Loucy (cell line): ENCODE measurements at regions not wholly inside any gene's neighbourhood (a gene's known extent, or its start where the extent isn't known, plus 50 kb on each side); places are given as distances from the start of the nearest gene placed in this dataset.

ENCODE experiments used
- H2AFZ ChIP-seq: fragments of 200-600 bp; sonication (generic); 2 replicates; pipeline ENCODE4 v1.6.0; 2016; ENCODE audit warnings: antibody characterized with exemption, mild to moderate bottlenecking, low read length, moderate library complexity
- H3F3A ChIP-seq: fragments of 200-600 bp; 2 replicates; pipeline ENCODE4 v1.6.0; 2016; ENCODE audit warnings: antibody characterized with exemption, low read depth, mild to moderate bottlenecking
- H3K27me3 ChIP-seq: fragments of 200-600 bp; sonication (generic); 2 replicates; pipeline ENCODE4 v1.6.1; 2014; ENCODE audit warnings: low read length, mild to moderate bottlenecking; ENCODE audit not compliant: insufficient read depth, poor library complexity, severe bottlenecking
- H3K36me3 ChIP-seq: fragments of 200-600 bp; sonication (generic); 2 replicates; pipeline ENCODE4 v1.6.1; 2016; ENCODE audit warnings: low read length; ENCODE audit not compliant: insufficient read depth
- H3K4me1 ChIP-seq: fragments of 200-600 bp; sonication (generic); 2 replicates; pipeline ENCODE4 v1.5.1; 2014; ENCODE audit warnings: low read length, mild to moderate bottlenecking; ENCODE audit not compliant: insufficient read depth, poor library complexity, severe bottlenecking
- H3K4me2 ChIP-seq: fragments of 200-600 bp; sonication (generic); 2 replicates; pipeline ENCODE4 v1.6.0; 2014; ENCODE audit warnings: antibody characterized with exemption, low read length, low read depth, mild to moderate bottlenecking; ENCODE audit not compliant: poor library complexity, severe bottlenecking
- H3K4me3 ChIP-seq: fragments of 200-600 bp; sonication (generic); 2 replicates; pipeline ENCODE4 v1.5.1; 2014; ENCODE audit warnings: low read length, mild to moderate bottlenecking, mixed read lengths; ENCODE audit not compliant: poor library complexity, severe bottlenecking
- H3K79me2 ChIP-seq: fragments of 200-600 bp; sonication (generic); 2 replicates; pipeline ENCODE4 v1.6.1; 2014; ENCODE audit warnings: low read length; ENCODE audit not compliant: insufficient read depth
- H3K9ac ChIP-seq: fragments of 200-600 bp; sonication (generic); 2 replicates; pipeline ENCODE4 v1.6.0; 2014; ENCODE audit warnings: mild to moderate bottlenecking, low read depth, low read length, moderate library complexity; ENCODE audit not compliant: poor library complexity, severe bottlenecking
- H3K9me2 ChIP-seq: fragments of 200-600 bp; sonication (generic); replicated peaks from 2 replicates; pipeline ENCODE4 v1.6.1; 2016; ENCODE audit warnings: low read depth, low read length, mixed read lengths
- H3K9me3 ChIP-seq: fragments of 200-600 bp; sonication (generic); 2 replicates; pipeline ENCODE4 v1.6.1; 2014; ENCODE audit warnings: mild to moderate bottlenecking, antibody characterized with exemption, low read length, low read depth; ENCODE audit not compliant: insufficient read depth
- H4K20me1 ChIP-seq: fragments of 200-600 bp; sonication (generic); 2 replicates; pipeline ENCODE4 v1.6.0; 2014; ENCODE audit warnings: antibody characterized with exemption, low read length, mild to moderate bottlenecking; ENCODE audit not compliant: insufficient read depth, poor library complexity, severe bottlenecking
- EZH2phosphoT487 ChIP-seq: fragments of 200-600 bp; IDR thresholded peaks from 2 replicates; pipeline ENCODE4 v1.6.1; 2018; ENCODE audit warnings: antibody characterized with exemption, mild to moderate bottlenecking, moderate library complexity, borderline replicate concordance
- TF ChIP-seq, protein P1 (sequence below): fragments of 200-600 bp; sonication (generic); conservative IDR thresholded peaks from 2 replicates; pipeline ENCODE4 v1.5.1; 2014; ENCODE audit warnings: mild to moderate bottlenecking, antibody characterized with exemption, low read length

GRCh38 chr2:238963161-238963970 lies 115.5 kb downstream of the TWIST2 start:
- no peak for TF ChIP-seq EZH2phosphoT487
- TF ChIP-seq, protein P1, sequence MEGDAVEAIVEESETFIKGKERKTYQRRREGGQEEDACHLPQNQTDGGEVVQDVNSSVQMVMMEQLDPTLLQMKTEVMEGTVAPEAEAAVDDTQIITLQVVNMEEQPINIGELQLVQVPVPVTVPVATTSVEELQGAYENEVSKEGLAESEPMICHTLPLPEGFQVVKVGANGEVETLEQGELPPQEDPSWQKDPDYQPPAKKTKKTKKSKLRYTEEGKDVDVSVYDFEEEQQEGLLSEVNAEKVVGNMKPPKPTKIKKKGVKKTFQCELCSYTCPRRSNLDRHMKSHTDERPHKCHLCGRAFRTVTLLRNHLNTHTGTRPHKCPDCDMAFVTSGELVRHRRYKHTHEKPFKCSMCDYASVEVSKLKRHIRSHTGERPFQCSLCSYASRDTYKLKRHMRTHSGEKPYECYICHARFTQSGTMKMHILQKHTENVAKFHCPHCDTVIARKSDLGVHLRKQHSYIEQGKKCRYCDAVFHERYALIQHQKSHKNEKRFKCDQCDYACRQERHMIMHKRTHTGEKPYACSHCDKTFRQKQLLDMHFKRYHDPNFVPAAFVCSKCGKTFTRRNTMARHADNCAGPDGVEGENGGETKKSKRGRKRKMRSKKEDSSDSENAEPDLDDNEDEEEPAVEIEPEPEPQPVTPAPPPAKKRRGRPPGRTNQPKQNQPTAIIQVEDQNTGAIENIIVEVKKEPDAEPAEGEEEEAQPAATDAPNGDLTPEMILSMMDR, result no peak
- no peak overlapping the region for H3K4me2 ChIP-seq
- H3F3A ChIP-seq, result no peaks in the 10 kb centered on the region
- no peak overlapping the region for H3K9ac ChIP-seq
- H3K9me3 ChIP-seq, result no peaks in the 10 kb centered on the region
- H3K79me2 ChIP-seq, result no peaks in the 10 kb centered on the region
- H2AFZ ChIP-seq, result no peak overlapping the region
- no peaks in the 10 kb centered on the region for H3K36me3 ChIP-seq
- H3K4me1 ChIP-seq, result no peaks in the 10 kb centered on the region
- H3K27me3 ChIP-seq, result no peaks in the 10 kb centered on the region
- no peak overlapping the region for H3K4me3 ChIP-seq
- H3K9me2 ChIP-seq, result no peaks in the 10 kb centered on the region
- H4K20me1 ChIP-seq, result no peaks in the 10 kb centered on the region

GRCh38 chr2:238963971-238964328 lies 116.1 kb downstream of the TWIST2 start:
- H3K9me3 ChIP-seq, result no peaks in the 10 kb centered on the region
- no peaks in the 10 kb centered on the region for H3K36me3 ChIP-seq
- H3K27me3 ChIP-seq, result no peaks in the 10 kb centered on the region
- no peak overlapping the region for H2AFZ ChIP-seq
- H3F3A ChIP-seq, result no peaks in the 10 kb centered on the region
- no peaks in the 10 kb centered on the region for H3K79me2 ChIP-seq
- no peak overlapping the region for H3K4me3 ChIP-seq
- no peaks in the 10 kb centered on the region for H4K20me1 ChIP-seq
- H3K4me1 ChIP-seq, result no peaks in the 10 kb centered on the region
- H3K9me2 ChIP-seq, result no peaks in the 10 kb centered on the region
- H3K4me2 ChIP-seq, result no peak overlapping the region
- TF ChIP-seq, protein P1, result no peak
- TF ChIP-seq EZH2phosphoT487, result no peak
- H3K9ac ChIP-seq, result no peak overlapping the region

- Histone ChIP-seq H3K9me3 (no peaks in the 10 kb centered on the region), H3K79me2 (no peaks in the 10 kb centered on the region), H2AFZ (no peak overlapping the region), H3K4me3 (no peak overlapping the region), H3K9me2 (no peaks in the 10 kb centered on the region), H3K4me1 (no peaks in the 10 kb centered on the region), H3K9ac (no peak overlapping the region), H4K20me1 (no peaks in the 10 kb centered on the region), H3K36me3 (no peaks in the 10 kb centered on the region), H3K27me3 (no peaks in the 10 kb centered on the region), H3K4me2 (no peak overlapping the region), H3F3A (no peaks in the 10 kb centered on the region)
- TF ChIP-seq, protein P1, result no peak
- TF ChIP-seq EZH2phosphoT487, result no peak
Measured at GRCh38 chr2:238964544-238965067, 116.7 kb downstream of the TWIST2 start.
